ENCODE measurements at regions not wholly inside any gene's neighbourhood (a gene's known extent, or its start where the extent isn't known, plus 50 kb on each side); places are given as distances from the start of the nearest gene placed in this dataset.

DNA sequence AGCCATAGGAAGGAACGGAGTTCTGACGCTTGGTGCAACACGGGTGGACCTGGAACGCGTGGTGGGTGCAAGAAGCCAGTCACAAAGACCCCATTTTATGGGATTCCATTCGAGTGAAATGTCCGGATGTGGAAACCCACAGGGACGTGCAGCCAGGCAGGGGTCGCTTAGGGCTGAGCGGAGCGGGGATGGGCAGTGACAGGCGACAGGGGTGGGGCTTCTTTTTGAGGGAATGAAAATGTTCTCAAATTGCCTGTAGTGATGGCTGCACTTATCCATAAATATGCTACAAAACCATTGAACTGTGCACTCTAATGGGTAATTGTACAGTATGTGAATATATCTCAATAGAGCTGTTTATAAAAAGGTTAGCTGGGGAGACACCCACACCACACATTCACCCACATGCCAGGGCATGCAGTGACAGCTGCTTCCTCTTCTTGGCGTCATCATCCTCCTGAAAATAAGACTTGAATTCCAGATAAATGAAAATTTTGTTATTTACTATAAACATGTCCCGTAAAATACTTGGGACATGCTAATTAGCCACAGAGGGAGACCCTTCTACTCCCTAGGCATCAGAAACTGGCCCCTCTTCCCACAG, 71.3 kb upstream of the OLFM1 start:
- BruUV-seq (replicated peaks), result no TSS peak
- CTCF ChIA-PET, result no interaction called here

GRCh38 chr9:135016876-135017275, 70.6 kb upstream of the OLFM1 start:
- intact Hi-C loops (cut with micrococcal nuclease; ENCODE audit: unreplicated experiment), result no loop called here
- no peak for DNase-seq
- no peak for TF ChIP-seq EZH2 (IDR thresholded peaks at IDR 0.05; ENCODE audit: low read depth)
- TF ChIP-seq, protein P1, sequence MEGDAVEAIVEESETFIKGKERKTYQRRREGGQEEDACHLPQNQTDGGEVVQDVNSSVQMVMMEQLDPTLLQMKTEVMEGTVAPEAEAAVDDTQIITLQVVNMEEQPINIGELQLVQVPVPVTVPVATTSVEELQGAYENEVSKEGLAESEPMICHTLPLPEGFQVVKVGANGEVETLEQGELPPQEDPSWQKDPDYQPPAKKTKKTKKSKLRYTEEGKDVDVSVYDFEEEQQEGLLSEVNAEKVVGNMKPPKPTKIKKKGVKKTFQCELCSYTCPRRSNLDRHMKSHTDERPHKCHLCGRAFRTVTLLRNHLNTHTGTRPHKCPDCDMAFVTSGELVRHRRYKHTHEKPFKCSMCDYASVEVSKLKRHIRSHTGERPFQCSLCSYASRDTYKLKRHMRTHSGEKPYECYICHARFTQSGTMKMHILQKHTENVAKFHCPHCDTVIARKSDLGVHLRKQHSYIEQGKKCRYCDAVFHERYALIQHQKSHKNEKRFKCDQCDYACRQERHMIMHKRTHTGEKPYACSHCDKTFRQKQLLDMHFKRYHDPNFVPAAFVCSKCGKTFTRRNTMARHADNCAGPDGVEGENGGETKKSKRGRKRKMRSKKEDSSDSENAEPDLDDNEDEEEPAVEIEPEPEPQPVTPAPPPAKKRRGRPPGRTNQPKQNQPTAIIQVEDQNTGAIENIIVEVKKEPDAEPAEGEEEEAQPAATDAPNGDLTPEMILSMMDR (conservative IDR thresholded peaks at IDR 0.05), result no peak
- CTCF ChIA-PET, result no interaction called here
- no peaks in the 10 kb centered on the region for H3K4me1 ChIP-seq (replicated peaks; ENCODE audit: insufficient read depth)
- no peak overlapping the region for H2AFZ ChIP-seq
- no peaks in the 10 kb centered on the region for H3K79me2 ChIP-seq (ENCODE audit: low read depth)
- no TSS peak for BruUV-seq (replicated peaks)
- no peaks in the 10 kb centered on the region for H3K9me3 ChIP-seq (ENCODE audit: insufficient read depth, low read depth)
- no peaks in the 10 kb centered on the region; the same call in 1 of the 2 replicates for H4K20me1 ChIP-seq (ENCODE audit: insufficient read depth)
- H3K27me3 ChIP-seq (ENCODE audit: insufficient read depth, low read depth), result peaks cover 94% of the 10 kb centered on the region
- no peak overlapping the region for H3K4me3 ChIP-seq
- POLR2A ChIA-PET (ENCODE audit: unreplicated experiment), result no interaction called here
- H3F3A ChIP-seq (ENCODE audit: insufficient read depth, low read depth), result no peaks in the 10 kb centered on the region
- H3K36me3 ChIP-seq (ENCODE audit: low read depth), result no peaks in the 10 kb centered on the region
- H3K9me2 ChIP-seq (ENCODE audit: insufficient read depth), result no peaks in the 10 kb centered on the region
- no peak overlapping the region for H3K4me2 ChIP-seq
- no peak overlapping the region for H3K27ac ChIP-seq

More for the DNA sequence above, 71.3 kb upstream of the OLFM1 start:
- no peaks in the 10 kb centered on the region for H3K4me1 ChIP-seq (replicated peaks; ENCODE audit: insufficient read depth)
- intact Hi-C loops (cut with micrococcal nuclease; ENCODE audit: unreplicated experiment), result no loop called here
- POLR2A ChIA-PET (ENCODE audit: unreplicated experiment), result no interaction called here
- H3K9me2 ChIP-seq (ENCODE audit: insufficient read depth), result no peaks in the 10 kb centered on the region
- H3K27ac ChIP-seq, result no peak overlapping the region
- H3K4me3 ChIP-seq, result no peak overlapping the region
- H3K79me2 ChIP-seq (ENCODE audit: low read depth), result no peaks in the 10 kb centered on the region
- no peaks in the 10 kb centered on the region for H3F3A ChIP-seq (ENCODE audit: insufficient read depth, low read depth)
- no peaks in the 10 kb centered on the region; the same call in 1 of the 2 replicates for H4K20me1 ChIP-seq (ENCODE audit: insufficient read depth)
- no peaks in the 10 kb centered on the region for H3K9me3 ChIP-seq (ENCODE audit: insufficient read depth, low read depth)
- TF ChIP-seq, protein P1 (conservative IDR thresholded peaks at IDR 0.05), result no peak
- TF ChIP-seq EZH2 (IDR thresholded peaks at IDR 0.05; ENCODE audit: low read depth), result no peak
- H3K27me3 ChIP-seq (ENCODE audit: insufficient read depth, low read depth), result peaks cover 94% of the 10 kb centered on the region
- no peak overlapping the region for H3K4me2 ChIP-seq
- H3K36me3 ChIP-seq (ENCODE audit: low read depth), result no peaks in the 10 kb centered on the region
- H2AFZ ChIP-seq, result no peak overlapping the region
- no peak for DNase-seq

GRCh38 chr9:135017899-135018298, 69.6 kb upstream of the OLFM1 start:
- H3F3A ChIP-seq (ENCODE audit: insufficient read depth, low read depth), result no peaks in the 10 kb centered on the region
- ChIA-PET POLR2A (ENCODE audit: unreplicated experiment) (no interaction called here), CTCF (no interaction called here)
- peaks cover 99% of the 10 kb centered on the region for H3K27me3 ChIP-seq (ENCODE audit: insufficient read depth, low read depth)
- no peak for TF ChIP-seq EZH2 (IDR thresholded peaks at IDR 0.05; ENCODE audit: low read depth)
- TF ChIP-seq, protein P1 (conservative IDR thresholded peaks at IDR 0.05), result no peak
- no peaks in the 10 kb centered on the region for H3K79me2 ChIP-seq (ENCODE audit: low read depth)
- no peaks in the 10 kb centered on the region for H4K20me1 ChIP-seq (ENCODE audit: insufficient read depth)
- H3K27ac ChIP-seq, result no peak overlapping the region
- no peak overlapping the region for H3K4me3 ChIP-seq
- intact Hi-C loops (cut with micrococcal nuclease; ENCODE audit: unreplicated experiment), result no loop called here
- no peaks in the 10 kb centered on the region for H3K36me3 ChIP-seq (ENCODE audit: low read depth)
- no peaks in the 10 kb centered on the region for H3K9me2 ChIP-seq (ENCODE audit: insufficient read depth)
- DNase-seq, result no peak
- no TSS peak for BruUV-seq (replicated peaks)
- H3K9me3 ChIP-seq (ENCODE audit: insufficient read depth, low read depth), result no peaks in the 10 kb centered on the region
- H2AFZ ChIP-seq, result no peak overlapping the region
- H3K4me1 ChIP-seq (replicated peaks; ENCODE audit: insufficient read depth), result no peaks in the 10 kb centered on the region
- H3K4me2 ChIP-seq, result no peak overlapping the region

Measured in PC-9 (cell line).